Adrenal gland (tissue), 9 donors: ENCODE measurements at regions not wholly inside any gene's neighbourhood (a gene's known extent, or its start where the extent isn't known, plus 50 kb on each side); places are given as distances from the start of the nearest gene placed in this dataset.

Experiments used
- DNase-seq, 7 donors: peaks; one replicate each; pipeline ENCODE4 v3.0.0-alpha.2; 2019 to 2020
- H3K27ac ChIP-seq, 5 donors: fragments of 200-600 bp; sonication (generic) in 4 of 5; 1 replicate in 3 of 5; 2 replicates in 2 of 5; pipeline versions ENCODE4 v1.5.1 to v1.8.0; 2016 to 2020; ENCODE audit warnings: mild to moderate bottlenecking in 1 of 5
- H3K27me3 ChIP-seq: fragments of 200-600 bp; 2 replicates; pipeline ENCODE4 v1.8.0; 2021
- H3K36me3 ChIP-seq, 2 donors: fragments of 200-600 bp; replicated peaks in 1 of 2; 1 replicate in 1 of 2; 2 replicates in 1 of 2; pipeline versions ENCODE4 v1.5.1 to v1.8.0; 2018 to 2022
- H3K4me1 ChIP-seq, 2 donors: fragments of 200-600 bp; replicated peaks in 1 of 2; 1 replicate in 1 of 2; 2 replicates in 1 of 2; pipeline versions ENCODE4 v1.5.1 to v1.8.0; 2018 to 2021
- H3K4me3 ChIP-seq, 4 donors: fragments of 200-600 bp; sonication (generic) in 3 of 4; one replicate each; pipeline ENCODE4 v1.5.1; 2016 to 2018
- H3K9me3 ChIP-seq, 3 donors: fragments of 200-600 bp; sonication (generic) in 1 of 3; replicated peaks in 1 of 3; 1 replicate in 2 of 3; 2 replicates in 1 of 3; pipeline versions ENCODE4 v1.5.1 to v1.8.0; 2016 to 2021
- CTCF ChIP-seq, 6 experiments: fragments of 450-650 bp in 4 of 6; fragments of 200-600 bp in 2 of 6; sonication (generic) in 1 of 6; IDR thresholded peaks; 1 replicate in 5 of 6; 2 replicates in 1 of 6; pipeline versions ENCODE4 v1.5.1 to v1.8.0; 2016 to 2021; ENCODE audit warnings: antibody characterized with exemption in 6 of 6, mild to moderate bottlenecking in 2 of 6, moderate library complexity in 1 of 6
- POLR2A ChIP-seq, 2 donors: fragments of 450-650 bp; IDR thresholded peaks; one replicate each; pipeline ENCODE4 v1.6.1; 2017; ENCODE audit warnings: antibody characterized with exemption in 2 of 2, mild to moderate bottlenecking in 2 of 2, moderate library complexity in 1 of 2
- WGBS, 4 donors: extraction: QIAGEN DNeasy Blood & Tissue Kit in 2 of 4; methylation state at CpG; one replicate each; pipeline versions ENCODE4 v1.1.5 to v1.1.7; 2013 to 2017; 5-methylcytosine and 5-hydroxymethylcytosine counted together
- intact Hi-C, 2 donors: fragments of 100-400 bp; cut with DNase I; formaldehyde crosslinking; loops; one replicate each; pipeline versions ENCODE4 v1.14.1 to v1.15.0; 2022 to 2023
- donor health status: healthy with polysubstance abuse.
- donor health status: Bipolar disorder and iron deficiency.
- donor health status: DM: yes; HTN: yes; CAD: no.
- donor health status: DM: no; HTN: no; CAD: no.
- donor health status: DM: no; HTN: no; CAD: no.

DNA sequence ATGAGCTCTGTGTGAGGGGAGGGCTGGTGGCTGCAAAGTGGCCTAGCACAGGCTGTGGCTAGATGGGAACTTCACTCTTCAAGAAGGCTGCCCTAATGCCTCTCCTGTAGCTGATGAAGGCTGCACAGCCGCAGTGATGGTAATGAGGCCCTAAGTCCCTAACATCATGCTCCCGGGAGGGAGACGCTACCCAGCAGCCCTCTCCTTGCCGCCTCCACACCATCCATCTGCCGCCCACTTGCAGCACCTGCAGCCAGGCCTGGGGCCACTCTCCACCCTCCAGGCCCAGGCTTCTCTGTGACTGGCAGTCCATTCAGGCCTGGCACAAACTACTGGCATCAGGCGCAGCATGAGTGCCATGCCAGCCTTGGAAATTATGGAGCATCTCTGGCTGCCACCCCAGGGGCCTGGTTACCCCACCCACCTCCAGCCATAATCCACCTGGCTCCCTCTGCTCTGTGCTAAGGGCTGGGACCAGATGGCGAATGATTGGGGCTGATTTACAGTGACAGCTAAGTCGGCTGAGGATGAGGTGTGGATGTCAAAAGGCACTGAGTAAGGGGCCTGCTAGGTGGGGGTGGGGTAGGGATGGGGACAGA lies 284.2 kb downstream of the LRFN2 start:
- Histone ChIP-seq H3K36me3 (no peaks in the 10 kb centered on the region), H3K9me3 (no peaks in the 10 kb centered on the region), H3K27ac (no peak overlapping the region), H3K4me1 (no peaks in the 10 kb centered on the region), H3K27me3 (peaks cover 7% of the 10 kb centered on the region), H3K4me3 (no peak overlapping the region)
- 67 to 86% (median 81%) methylated on average over 6 to 8 of the region's 8 CpGs for WGBS, 4 donors
- TF ChIP-seq CTCF (IDR thresholded peaks at IDR 0.05) (no peak), POLR2A (IDR thresholded peaks at IDR 0.05) (no peak)
- no peak for DNase-seq
- intact Hi-C loops: loop anchor here (10.0 kb wide), 3 partner anchors 318 to 958 kb away; no protein-coding TSS in a partner anchor

DNA sequence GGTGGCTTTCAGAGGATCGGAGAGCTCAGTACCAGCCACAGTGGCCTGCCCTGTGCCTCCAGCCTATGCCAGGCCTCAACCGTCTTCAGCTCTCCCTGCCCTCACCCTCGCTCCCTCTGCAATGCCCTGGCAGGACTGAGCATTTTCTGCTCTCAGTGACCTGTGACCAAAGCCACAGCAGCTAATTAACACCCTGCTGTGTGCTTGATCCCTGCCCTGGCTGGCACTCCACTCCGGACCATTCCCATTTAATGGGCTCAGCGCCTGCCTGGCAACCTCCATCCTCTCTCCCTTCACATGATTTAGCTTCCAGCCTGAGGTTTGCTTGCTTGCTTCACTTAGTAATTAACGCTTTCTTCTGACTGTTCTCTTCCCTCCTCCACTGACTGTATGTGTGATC lies 287.5 kb downstream of the LRFN2 start:
- H3K36me3 ChIP-seq: no peaks in the 10 kb centered on the region
- WGBS, 4 donors: 86 to 89% (median 87%) methylated on average over 5 to 6 of the region's 6 CpGs
- no peak for TF ChIP-seq POLR2A (IDR thresholded peaks at IDR 0.05)
- TF ChIP-seq CTCF (IDR thresholded peaks at IDR 0.05): no peak
- no peak for DNase-seq
- H3K4me3 ChIP-seq: no peak overlapping the region
- H3K27me3 ChIP-seq: peaks cover 5% of the 10 kb centered on the region
- no peaks in the 10 kb centered on the region for H3K9me3 ChIP-seq
- intact Hi-C loops: loop anchor here (10.0 kb wide), 3 partner anchors 315 to 955 kb away; no protein-coding TSS in a partner anchor
- no peak overlapping the region for H3K27ac ChIP-seq
- H3K4me1 ChIP-seq: no peaks in the 10 kb centered on the region

DNA sequence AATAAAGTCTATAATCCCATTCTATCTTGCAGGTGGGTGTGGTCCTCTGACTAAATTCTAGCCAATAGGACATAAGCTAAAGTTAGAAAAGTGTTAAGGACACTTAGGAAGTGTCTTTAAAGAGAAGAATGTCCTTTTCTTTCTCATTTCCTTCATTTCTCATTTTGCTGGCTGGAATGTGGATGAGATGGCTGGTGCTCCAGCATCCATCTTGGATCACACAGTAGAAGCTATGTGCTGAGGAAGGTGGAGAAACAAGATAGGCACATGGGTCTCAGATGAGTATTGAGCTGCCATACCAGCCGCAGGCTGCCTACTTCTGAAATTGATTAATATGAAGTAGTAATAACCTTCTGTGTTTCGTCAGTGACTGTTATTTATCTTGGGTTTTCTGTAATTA lies 289.0 kb downstream of the LRFN2 start:
- no peak for DNase-seq
- intact Hi-C loops: no loop called here
- H3K4me3 ChIP-seq: no peak overlapping the region
- H3K27ac ChIP-seq: no peak overlapping the region
- WGBS, 4 donors: 85 to 89% (median 87%) methylated on average over 2 of the region's 2 CpGs
- H3K36me3 ChIP-seq: no peaks in the 10 kb centered on the region
- TF ChIP-seq CTCF (IDR thresholded peaks at IDR 0.05): no peak
- TF ChIP-seq POLR2A (IDR thresholded peaks at IDR 0.05): no peak
- H3K27me3 ChIP-seq: peaks cover 5% of the 10 kb centered on the region
- H3K4me1 ChIP-seq: no peaks in the 10 kb centered on the region
- H3K9me3 ChIP-seq: no peaks in the 10 kb centered on the region

DNA sequence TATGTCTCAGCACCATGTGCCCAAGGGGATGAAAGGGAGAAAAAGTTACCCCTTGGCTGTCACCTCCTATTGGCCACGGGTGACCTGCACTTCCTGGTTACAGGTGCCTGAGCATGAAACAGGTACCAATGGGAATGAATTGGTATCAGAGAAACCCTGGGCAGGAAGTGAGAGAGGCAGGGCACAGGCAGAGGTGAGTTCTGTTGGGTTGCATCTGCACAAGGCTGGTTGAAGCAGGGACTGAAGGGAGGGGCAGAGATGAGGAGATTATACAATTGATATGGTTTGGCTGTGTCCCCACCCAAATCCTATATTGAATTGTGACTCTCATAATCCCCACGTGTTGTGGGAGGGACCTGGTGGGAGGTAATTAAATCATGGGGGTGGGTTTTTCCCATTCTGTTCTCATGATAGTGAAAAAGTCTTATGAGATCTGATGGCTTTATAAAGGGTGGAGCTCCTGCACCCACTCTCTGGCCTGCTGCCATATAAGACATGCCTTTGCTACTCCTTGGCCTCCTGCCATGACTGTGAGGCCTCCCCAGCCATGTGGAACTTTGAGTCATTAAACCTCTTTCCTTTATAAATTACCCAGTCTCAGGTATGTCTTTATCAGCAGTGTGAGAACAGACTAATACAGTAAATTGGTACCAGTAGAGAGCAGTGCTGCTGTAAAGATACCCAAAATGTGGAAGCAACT lies 291.8 kb downstream of the LRFN2 start:
- Histone ChIP-seq H3K4me3 (no peak overlapping the region), H3K27me3 (peaks cover 5% of the 10 kb centered on the region), H3K27ac (no peak overlapping the region), H3K36me3 (no peaks in the 10 kb centered on the region), H3K9me3 (no peaks in the 10 kb centered on the region), H3K4me1 (no peaks in the 10 kb centered on the region)
- WGBS, 4 donors: 62 to 80% (median 68%) methylated on average over 2 of the region's 2 CpGs
- no peak for TF ChIP-seq CTCF (IDR thresholded peaks at IDR 0.05)
- TF ChIP-seq POLR2A (IDR thresholded peaks at IDR 0.05): no peak
- no peak for DNase-seq
- intact Hi-C loops: no loop called here
